ENCODE measurements at regions not wholly inside any gene's neighbourhood (a gene's known extent, or its start where the extent isn't known, plus 50 kb on each side); places are given as distances from the start of the nearest gene placed in this dataset.
"Not testable (repeated sequence)": the region's sequence is repeated elsewhere in the genome, so short reads cannot be mapped to it uniquely, and the experiment has no call there.

DNA sequence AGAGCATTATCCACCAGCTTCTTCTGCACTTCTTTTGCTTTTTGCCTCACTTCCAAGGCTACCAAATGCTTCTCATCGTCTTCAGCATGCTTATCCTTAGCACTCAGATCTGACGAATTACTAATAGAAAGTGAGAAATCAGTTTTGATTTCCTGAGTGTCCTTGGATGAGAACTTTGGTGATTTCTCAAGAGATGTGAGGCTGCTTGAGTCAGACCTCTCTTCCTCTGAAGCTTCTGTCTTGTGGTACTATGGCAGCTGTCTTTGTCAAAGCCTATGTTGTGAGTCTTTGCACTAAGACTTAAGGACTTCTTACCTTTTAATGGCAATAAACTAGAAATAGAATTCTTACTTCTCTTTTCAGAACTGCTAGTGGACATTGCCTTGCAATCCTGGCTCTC lies 169.9 kb downstream of the CPE start:
- no peak for DNase-seq (ENCODE audit: low read depth, low spot score)

DNA sequence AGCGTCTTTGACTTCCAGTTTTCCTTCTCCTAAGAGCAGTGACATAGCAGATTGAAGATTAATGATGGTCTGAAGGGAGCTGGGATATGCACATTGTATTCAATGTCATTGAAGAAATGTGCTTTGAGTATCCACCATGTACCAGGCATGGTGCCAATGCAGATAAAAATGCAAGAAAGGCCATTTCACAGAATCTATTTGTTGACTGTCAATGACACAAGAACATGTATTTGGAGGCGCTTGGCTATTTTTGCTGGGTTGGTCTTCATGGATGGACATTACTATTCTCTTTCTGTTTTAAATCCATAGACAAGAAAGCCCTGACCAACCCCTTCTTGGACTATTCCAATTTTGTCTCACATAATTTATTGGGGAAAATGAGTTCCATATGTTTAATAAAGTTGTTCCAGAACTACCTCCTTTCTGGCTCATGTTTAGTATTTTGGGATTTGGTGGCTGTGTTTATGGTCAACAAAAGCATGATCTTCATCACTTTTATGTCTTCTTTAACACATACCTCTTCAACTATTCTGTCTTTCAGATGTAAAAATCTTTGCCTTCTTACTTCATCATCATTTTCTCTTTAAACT lies 174.5 kb downstream of the CPE start:
- DNase-seq (ENCODE audit: low read depth, low spot score), result no peak

DNA sequence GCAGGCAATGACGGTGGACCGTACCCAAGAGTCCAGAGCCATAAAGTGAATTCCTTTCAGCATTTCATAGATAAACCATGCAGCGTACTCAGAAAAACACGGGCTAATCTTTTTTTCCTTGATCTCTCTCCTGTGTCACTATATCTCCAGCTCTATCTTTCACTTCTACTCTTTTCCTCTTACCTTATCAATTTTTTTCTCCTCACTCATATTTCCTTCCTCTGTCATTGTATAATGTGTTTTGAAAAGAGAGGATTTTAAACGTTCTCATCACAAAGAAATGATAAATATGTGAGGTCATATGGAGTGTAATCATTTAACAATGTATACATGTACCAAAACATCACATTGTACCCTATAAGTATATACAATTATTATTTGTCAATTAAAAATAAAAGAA lies 176.5 kb downstream of the CPE start:
- DNase-seq (ENCODE audit: low read depth, low spot score), result no peak

DNA sequence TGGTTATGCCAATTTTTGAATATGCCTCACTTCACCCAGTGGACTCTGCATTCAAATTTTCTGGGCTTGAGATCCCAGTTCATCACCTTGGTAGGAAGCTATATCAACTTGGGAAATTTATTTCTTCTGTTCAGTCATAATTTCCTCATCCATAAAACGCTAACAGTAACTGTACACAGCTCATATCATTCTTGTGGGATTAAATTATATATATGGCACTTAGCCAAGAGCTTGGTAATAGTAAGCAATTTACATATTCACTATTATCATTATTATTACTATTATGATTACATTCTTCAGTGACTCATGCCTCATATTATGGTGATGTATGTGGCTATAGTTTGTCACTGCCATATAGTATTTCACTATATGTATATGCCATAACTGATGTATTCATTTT lies 177.6 kb downstream of the CPE start:
- no peak for DNase-seq (ENCODE audit: low read depth, low spot score)

DNA sequence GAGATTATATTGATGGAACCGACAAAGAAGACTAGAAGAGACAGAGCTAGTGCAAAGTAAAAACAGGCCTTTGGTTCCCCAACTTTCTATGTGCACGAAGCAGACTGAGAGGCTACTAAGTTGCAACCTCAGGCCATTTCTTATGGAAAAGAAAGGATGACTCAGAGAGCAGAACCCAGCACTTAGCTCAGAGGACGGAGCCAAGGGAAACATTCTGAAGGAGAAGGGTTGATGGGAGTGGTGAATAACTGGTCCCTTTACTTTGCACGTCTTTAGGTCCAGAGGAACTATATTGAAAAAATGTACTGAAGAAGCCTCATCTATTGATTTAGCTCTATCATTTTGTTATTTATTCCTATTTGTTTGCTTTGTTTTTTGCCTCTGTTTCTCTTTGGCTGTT lies 182.1 kb downstream of the CPE start:
- DNase-seq (ENCODE audit: low read depth, low spot score), result peak; percentile 54

DNA sequence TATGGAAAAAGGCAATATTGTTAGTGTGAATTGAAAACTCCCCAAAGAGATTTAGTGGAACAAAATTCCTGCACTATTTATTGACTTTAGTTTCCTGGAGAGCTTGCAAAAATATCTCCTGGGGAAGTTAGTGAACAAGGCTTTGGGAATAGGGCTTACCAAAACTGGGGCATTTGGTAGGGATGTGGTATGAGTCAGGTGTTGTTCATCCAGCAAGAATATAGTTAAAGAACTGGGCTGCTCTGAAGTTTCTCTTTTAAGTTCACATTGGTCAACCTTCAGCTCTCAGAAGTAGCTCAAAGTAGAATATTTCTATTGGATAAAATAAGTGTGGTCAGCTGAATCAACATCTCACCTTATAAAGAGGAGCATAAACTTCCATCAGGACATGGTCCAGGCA lies 185.0 kb downstream of the CPE start:
- DNase-seq (ENCODE audit: low read depth, low spot score), result peak; percentile 29

DNA sequence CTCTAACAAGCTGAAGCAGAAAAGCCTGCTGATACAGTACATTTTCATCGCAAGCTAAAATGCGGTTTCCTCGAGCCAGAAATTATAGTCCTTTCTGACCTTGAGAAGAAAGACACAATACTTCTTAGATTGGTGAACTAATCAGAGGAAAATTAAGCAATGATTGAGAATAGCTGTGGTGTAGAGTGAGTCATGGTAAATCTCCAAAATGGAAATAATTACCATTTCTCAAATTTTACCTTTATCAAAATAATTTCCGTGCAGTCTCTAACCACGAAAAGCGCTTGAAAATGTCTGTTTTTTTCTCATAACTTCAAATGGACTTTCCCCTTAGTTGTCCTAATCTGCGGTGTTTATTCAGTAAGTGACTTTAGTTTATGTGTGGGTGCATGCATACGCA lies 190.2 kb downstream of the CPE start:
- DNase-seq (ENCODE audit: low read depth, low spot score), result no peak

DNA sequence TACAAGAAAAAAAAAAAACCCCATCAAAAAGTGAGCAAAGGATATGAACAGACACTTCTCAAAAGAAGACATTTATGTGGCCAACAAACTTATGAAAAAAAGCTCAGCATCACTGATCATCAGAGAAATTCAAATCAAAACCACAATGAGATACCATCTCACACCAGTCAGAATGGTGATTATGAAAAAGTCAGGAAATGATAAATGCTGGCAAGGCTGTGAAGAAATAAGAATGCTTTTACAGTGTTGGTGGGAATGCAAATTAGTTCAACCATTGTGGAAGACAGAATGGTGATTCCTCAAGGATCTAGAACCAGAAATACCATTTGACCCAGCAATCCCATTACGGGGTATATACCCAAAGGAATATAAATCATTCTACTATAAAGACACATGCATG lies 192.7 kb downstream of the CPE start:
- DNase-seq (ENCODE audit: low read depth, low spot score), result not testable (repeated sequence)

DNA sequence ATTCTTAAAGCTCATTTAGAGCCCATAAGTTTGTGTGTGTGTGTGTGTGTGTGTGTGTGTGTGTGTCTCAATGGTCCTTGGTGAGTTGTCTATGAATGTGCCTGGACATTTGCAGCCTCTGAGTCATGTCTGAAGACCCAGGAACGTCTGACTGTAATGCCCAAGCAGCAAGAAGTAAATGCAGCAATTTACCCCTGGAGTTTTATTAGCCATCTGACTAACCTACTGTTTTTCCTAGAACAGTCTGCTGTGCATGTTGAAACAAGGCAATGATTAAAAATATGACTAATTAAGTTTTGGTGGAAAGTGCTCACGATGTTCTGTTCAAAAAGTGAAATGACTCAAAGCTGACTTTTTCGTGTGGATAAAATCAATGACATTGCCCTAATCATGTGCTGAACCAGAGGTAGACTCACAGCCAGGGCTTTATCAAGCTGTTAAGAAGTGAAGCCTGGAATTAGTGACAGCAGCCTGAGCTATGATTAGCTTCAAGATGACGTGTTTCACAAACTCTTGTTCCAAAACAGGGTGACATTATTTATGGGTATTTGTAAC lies 201.6 kb downstream of the CPE start:
- DNase-seq (ENCODE audit: low read depth, low spot score), result peak; percentile 94

DNA sequence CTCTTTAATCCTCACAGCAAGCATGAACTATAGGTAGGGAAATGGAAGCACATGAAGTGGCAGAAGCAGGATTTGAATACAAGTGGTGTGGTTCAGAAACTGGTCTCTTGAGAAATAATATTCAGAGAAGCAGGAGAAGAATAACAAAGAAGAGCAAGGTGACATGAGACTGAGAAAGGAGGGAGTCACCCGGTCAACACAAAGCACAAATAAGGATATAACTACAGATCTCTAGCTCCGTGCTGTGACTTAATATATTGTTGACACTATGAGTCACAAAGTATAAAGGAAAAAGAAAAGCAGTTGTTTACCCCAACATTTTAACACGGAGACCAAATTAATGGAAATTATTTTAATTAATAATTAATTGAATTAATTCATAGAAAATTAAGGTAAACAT lies 204.5 kb downstream of the CPE start:
- no peak for DNase-seq (ENCODE audit: low read depth, low spot score)

DNA sequence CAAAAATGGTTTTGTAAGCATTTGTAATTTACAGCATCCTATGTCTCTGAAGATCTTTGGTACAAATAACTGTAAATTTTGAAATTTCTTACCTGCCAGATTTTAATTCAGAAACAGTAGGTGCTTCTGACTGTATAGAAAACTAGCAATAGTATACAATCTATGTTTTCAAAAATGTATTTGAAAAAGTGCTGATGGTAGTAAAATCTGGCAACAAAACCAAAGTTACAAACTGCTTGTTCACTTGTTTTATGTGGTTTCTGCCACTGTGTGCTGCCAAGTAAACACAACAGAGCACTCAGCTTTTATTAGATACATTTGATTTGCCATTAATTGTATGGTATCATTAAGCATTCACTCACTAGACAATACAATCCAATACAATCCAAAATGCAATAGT lies 206.1 kb downstream of the CPE start:
- no peak for DNase-seq (ENCODE audit: low read depth, low spot score)

DNA sequence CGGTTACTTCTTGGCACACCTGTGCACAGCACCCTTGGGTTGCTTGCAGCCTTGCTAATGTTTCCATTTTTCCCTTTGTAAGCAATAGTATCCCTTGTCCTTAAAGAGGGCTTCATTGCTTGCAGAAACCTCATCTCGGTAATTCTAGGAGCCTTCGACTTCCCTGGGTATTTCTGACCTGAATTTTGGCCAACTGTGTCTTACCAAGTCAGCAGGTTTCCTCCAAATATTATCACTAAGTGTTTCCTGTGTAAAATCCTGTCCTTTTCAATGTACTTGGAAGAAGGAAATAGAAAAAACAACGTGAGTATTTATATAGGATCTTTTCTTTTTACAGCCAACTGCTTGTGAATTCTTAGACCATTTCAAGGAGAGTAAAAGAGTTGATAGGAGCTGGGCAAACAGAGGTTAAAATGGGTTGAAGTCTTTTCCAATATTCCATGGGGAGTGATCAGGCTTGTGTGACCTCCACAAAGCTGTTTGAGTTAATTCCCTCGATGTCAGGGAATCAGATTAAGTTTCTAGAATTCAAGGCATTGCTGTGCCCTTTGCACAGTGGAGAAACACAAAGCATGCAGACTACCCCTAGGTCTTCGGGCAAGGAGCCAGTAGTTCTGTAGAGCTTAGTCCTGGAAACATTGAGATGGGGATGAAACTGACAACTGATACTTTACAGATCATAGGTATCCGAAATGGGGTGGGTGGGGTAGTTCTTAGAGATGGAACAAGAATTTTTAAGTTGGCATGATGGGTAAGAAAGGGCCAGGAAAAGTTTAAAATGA lies 209.9 kb downstream of the CPE start:
- DNase-seq (ENCODE audit: low read depth, low spot score), result no peak

DNA sequence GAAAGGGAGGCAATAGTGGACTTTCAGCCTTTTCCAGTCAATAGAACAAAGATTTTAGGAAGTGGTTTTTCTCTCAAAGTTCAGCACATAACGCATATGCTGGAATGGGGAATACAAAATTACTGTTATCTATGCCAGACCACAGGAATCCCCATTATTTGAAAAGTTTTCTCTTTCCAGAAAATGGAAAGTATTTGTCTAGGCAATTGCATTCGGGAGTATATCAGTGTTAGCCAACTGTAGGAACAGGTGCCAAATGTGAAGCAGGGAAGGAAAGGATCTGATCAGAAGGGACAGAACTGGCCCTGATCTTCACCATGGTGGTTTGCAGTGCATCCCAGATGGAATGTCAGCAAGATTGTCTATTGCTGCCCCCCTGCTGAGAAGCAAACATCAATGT lies 213.6 kb downstream of the CPE start:
- DNase-seq (ENCODE audit: low read depth, low spot score), result peak; percentile 85

DNA sequence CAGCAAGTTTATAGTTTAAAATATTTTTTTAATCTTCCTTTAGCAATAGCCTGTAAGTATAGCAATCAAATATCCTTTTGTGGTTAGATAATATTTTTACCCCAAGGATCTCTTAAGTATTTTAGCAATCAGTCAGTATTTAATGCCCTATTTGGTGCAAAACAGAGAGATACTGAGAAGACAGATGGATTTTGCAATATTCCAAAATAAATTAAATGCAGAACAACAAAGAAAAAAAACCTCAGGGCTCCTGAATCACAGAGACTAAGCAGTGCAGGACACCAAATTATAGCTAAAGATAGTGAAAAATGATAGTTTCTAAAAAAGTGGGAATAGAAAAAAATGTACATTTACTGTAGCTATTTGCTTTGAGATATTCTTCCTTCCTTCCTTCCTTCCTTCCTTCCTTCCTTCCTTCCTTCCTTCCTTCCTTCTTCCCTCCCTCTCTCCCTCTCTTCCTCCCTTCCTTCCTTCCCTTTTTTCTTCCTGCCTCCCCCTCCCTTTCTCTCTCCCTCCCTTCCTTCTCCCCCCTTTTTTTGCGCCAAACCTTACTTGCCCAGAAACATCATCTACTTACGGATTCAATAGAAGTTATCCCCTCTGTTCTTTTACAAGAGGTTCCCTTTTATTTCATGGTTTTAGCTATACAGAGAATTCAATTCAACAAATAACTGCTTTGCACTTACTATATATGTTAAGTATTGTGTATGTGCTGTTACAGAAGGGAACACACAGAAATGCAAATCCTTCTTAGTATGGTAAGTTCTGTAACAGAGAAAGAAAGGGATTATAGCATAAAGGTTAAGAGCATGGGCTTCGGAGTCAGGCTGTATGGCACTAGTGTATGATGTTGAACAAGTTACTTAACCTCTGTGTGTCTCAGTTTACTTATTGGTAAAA lies 219.0 kb downstream of the CPE start:
- DNase-seq (ENCODE audit: low read depth, low spot score), result no peak

DNA sequence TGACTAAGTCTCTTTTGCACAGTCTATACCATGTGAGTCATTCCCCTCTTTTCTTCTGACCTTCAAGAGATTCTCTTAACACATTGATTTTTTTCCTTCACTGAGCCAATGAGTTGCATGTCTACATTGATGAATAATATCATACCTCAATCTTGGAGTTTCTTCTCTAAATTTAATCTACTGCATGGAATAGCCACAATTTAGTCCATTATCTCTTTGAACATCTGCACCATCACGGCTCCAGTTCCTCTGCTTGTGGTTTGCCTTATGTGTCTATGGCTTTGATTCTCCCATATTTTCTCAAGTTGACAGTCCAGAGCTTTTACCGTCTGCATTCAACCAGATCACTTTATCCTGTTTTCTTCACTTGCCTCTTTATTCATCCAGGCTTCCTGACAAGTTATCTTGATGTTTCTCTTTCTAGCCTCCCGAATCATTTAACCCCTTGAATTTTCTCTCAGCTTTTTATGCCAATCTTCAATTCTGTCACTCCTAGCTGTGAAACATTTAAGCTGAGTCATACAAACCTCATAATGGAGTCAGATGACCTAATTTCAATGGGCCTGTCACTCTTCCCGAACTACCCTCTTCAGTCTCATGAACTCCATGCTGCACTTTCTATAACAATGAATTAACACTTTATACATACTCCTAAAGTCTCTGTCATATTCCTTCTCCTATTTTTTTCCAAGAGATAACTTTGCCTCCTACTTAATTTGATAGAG lies 222.3 kb downstream of the CPE start:
- peak; percentile 72 for DNase-seq (ENCODE audit: low read depth, low spot score)

DNA sequence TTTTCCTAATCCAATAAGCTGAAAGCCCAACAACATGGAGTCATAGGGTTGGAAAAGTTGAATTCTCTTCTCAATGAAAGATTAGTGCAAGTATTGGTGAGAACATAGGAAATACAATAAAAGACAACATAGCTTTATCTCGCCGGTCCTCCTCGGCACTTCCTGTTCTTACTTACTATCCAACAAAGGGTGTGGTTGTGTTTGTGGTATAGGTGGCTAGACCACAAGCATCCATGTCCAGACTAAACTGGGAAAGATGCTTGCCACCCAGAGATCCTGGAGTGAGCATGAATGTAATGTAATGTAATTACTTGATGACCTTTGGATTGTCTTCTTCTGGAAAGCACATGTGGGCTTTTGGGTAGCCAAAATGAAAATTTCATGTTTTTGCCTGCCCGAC lies 223.8 kb downstream of the CPE start:
- DNase-seq (ENCODE audit: low read depth, low spot score), result no peak

DNA sequence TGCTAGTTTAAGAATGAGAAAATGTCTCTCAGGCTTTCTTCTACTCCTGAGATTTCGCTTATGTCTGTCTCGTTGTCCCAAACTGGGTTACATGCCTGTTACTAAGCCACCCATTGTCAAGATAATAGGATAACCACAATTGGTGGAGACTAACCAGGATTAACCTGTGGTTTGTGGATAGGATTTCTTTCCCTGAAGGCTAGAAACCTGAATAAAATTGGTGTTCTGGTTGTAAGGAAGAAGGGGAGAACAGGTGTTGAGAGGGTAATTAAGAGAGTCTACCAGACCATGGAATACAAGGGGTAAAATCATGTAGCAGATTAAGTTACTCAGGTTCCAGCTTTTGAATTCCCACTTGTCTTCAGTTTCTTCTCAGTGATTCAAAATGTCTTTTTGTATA lies 225.4 kb downstream of the CPE start:
- no peak for DNase-seq (ENCODE audit: low read depth, low spot score)

DNA sequence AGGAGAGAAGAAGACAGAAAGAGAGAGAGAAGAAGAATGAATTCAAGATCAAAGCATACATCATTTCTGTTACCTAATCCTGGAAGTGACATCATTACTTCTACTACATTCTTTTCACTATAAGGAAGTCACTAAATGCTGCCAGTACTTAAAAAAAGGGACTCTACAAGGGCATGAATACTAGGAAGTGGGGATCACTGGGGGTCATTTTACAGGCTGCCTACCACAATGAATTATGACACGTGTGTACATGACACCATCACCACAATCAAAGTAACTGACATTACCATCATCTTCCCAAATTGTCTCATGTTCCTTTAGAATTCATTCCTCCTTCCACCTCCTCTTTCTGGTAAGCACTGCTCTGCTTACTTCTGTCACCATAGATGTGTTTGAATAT lies 227.0 kb downstream of the CPE start:
- DNase-seq (ENCODE audit: low read depth, low spot score), result no peak

DNA sequence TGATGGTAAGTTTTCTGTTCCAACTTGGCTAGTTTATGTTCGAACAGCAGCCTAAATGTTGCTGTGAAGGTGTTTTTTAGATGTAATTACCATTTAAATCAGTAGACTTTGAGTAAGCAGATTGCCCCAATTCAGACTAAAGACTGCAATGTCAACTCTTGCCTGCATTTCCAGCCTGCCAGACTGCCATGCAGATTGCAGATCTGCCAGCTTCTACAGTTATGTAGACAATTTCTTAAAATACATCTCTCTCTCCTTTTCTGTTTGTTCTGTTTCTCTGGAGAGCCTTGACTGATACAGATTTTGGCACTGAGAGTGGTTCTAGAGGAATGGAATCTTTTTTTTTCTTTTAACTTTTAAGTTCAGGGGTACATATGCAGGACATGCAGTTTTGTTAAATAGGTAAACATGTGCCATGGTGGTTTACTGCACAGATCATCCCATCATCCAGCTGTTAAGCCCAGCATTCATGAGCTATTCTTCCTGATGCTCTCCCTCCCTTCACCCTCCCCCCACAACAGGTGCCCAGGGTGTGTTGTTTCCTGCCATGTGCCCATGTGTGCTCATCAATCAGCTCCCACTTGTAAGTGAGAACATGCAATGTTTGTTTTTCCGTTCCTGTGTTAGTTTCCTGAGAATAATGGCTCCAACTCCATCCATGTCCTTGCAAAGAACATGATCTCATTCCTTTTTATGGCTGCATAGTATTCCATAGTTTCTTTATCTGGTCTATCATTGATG lies 227.8 kb downstream of the CPE start:
- no peak for DNase-seq (ENCODE audit: low read depth, low spot score)

DNA sequence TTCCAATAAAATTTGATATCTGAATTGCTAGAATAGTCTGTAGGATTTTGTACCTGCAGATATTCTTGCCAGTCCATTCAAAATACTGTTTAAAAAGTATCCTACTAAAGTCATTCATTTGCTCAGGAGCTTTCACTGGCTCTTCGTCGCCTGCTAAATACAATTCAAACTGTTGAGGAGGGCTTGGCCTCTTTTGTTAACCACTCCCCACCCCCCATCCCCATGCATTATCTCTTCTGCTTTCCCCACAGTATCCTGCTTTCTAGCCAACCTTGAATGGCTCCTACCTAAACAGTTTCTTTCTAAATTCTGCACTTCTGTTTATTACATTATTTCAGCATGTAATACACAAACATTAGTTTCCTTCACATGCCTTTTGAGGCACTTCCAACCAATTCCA lies 230.8 kb downstream of the CPE start:
- no peak for DNase-seq (ENCODE audit: low read depth, low spot score)

Measured in astrocyte of the hippocampus (primary cell).